ENCODE measurements at regions not wholly inside any gene's neighbourhood (a gene's known extent, or its start where the extent isn't known, plus 50 kb on each side); places are given as distances from the start of the nearest gene placed in this dataset.

DNA sequence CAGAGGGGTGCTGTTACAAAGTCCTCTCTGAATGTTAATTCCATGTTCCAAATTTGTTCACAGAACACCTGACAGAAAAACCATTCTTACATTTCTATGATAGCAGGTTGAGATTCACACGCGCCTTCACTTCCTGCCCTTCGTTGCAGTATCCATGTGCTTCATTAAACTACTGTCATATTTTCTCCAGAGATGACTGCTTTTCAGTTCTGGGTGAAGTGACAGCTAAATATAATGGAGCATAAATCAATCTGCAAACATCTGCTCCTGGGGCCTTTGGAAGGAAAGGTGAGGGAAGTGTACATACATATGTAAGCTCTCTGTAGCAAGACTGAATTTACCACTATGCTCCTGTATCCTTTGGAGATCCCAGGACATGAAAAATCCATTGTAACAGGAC, 750.2 kb downstream of the HDGFL1 start:
- intact Hi-C loops (cut with DNase I; ENCODE audit: low total_unique reads): no loop called here
- WGBS, 2 donors: 80 to 83% methylated on average over 3 of the region's 3 CpGs
- no peak for DNase-seq (ENCODE audit: low spot score in 2 of 2)
- no peak overlapping the region for H3K4me3 ChIP-seq (ENCODE audit: low read depth, poor library complexity, severe bottlenecking)
- TF ChIP-seq, protein P1, sequence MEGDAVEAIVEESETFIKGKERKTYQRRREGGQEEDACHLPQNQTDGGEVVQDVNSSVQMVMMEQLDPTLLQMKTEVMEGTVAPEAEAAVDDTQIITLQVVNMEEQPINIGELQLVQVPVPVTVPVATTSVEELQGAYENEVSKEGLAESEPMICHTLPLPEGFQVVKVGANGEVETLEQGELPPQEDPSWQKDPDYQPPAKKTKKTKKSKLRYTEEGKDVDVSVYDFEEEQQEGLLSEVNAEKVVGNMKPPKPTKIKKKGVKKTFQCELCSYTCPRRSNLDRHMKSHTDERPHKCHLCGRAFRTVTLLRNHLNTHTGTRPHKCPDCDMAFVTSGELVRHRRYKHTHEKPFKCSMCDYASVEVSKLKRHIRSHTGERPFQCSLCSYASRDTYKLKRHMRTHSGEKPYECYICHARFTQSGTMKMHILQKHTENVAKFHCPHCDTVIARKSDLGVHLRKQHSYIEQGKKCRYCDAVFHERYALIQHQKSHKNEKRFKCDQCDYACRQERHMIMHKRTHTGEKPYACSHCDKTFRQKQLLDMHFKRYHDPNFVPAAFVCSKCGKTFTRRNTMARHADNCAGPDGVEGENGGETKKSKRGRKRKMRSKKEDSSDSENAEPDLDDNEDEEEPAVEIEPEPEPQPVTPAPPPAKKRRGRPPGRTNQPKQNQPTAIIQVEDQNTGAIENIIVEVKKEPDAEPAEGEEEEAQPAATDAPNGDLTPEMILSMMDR (IDR thresholded peaks at IDR 0.05): no peak
- no peak for TF ChIP-seq POLR2A (IDR thresholded peaks at IDR 0.05)

DNA sequence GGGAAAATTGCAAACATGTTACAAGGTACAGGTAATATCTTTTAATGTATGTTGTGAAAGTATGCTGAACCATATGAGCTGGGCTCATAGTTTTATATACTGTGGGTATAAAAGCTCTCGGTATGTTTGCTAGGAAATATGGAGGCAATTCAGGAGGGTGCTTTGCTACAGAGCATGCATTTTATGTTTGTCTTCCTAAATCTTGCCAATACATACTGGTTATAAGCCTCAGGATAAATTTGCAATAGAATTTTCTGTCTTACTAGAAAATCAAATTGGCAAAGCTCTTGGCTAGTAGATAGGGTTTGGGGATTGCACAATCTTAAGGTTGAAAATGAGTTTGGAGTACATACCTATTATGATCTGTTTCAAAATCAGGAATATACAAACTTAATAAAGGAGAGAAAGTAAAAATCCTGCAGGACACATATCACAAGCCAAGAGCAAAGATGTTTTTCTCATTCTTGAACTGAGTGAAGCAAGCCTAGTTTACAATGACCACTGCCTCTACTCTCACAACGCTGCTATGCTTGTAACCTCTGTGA, 751.2 kb downstream of the HDGFL1 start:
- WGBS, 2 donors: 69 to 86% methylated on average over 2 of the region's 2 CpGs
- intact Hi-C loops (cut with DNase I; ENCODE audit: low total_unique reads): no loop called here
- TF ChIP-seq POLR2A (IDR thresholded peaks at IDR 0.05): no peak
- TF ChIP-seq, protein P1 (IDR thresholded peaks at IDR 0.05): no peak
- no peak overlapping the region for H3K4me3 ChIP-seq (ENCODE audit: low read depth, poor library complexity, severe bottlenecking)
- no peak for DNase-seq (ENCODE audit: low spot score in 2 of 2)

DNA sequence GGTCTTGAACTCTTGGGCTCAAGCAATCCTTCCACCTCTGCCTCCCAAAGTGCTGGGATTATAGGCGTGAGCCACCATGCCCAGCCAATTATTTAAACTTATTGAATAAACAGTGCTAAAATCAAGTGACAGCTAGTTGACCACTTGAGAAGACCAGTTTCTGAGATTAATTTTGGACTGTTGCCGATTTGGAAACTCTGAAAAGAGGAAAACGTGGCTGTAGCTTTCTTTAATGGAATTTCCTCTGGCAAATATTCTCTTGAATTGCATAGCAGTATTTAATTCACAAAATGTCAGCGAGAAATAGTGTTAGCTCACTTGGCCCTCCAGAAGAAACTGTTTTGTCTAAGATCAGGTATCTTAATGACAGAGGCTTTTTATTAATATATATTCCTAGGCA, 754.5 kb downstream of the HDGFL1 start:
- H3K4me3 ChIP-seq (ENCODE audit: low read depth, poor library complexity, severe bottlenecking): no peak overlapping the region
- DNase-seq (ENCODE audit: low spot score in 2 of 2): no peak
- 79 to 84% methylated on average over 4 of the region's 4 CpGs for WGBS, 2 donors
- intact Hi-C loops (cut with DNase I; ENCODE audit: low total_unique reads): no loop called here
- TF ChIP-seq POLR2A (IDR thresholded peaks at IDR 0.05): no peak
- TF ChIP-seq, protein P1 (IDR thresholded peaks at IDR 0.05): no peak

DNA sequence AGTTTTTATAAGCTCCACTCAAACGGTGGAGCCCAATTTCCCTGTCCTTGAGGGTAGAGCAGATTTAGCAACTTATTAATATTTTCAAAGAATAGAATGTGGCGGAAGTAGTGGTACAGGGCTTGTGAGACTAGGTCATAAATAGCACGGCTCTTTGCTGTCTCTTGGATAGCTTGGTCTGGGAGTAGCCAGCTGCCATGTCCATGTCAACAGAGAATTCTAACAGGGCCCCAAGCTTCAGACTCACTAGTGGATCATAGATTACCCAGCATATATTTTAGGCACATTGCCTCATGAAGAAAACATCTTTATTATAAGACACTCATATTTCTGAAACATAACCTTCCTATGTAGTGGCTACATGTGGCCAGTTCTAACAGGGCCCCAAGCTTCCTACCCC, 755.7 kb downstream of the HDGFL1 start:
- TF ChIP-seq, protein P1 (IDR thresholded peaks at IDR 0.05): no peak
- no peak for TF ChIP-seq POLR2A (IDR thresholded peaks at IDR 0.05)
- no peak overlapping the region for H3K4me3 ChIP-seq (ENCODE audit: low read depth, poor library complexity, severe bottlenecking)
- intact Hi-C loops (cut with DNase I; ENCODE audit: low total_unique reads): no loop called here
- WGBS, 2 donors: 75 to 81% methylated on average over 3 of the region's 3 CpGs
- DNase-seq (ENCODE audit: low spot score in 2 of 2): no peak

DNA sequence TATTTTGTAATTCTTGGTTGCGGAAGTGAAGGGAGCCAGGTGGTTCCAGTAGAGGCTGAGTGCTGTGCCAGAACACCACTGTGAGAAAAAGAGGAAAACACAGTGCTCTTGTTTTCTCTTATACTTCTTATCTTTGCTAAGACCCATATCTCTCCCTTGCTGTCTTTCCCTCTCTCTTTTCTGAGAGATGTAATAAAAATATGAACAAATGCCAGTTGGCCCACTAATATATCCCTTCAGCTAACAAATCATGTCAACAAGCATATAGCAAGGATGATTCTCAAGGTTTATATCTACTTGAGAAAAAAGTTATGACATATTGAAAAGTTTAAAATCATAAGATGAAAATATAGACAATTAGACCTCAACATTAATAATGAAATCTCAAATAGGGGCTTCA, 758.3 kb downstream of the HDGFL1 start:
- 90 to 91% methylated on average over 1 of the region's 1 CpG for WGBS, 2 donors
- H3K4me3 ChIP-seq (ENCODE audit: low read depth, poor library complexity, severe bottlenecking): no peak overlapping the region
- no peak for DNase-seq (ENCODE audit: low spot score in 2 of 2)
- TF ChIP-seq, protein P1 (IDR thresholded peaks at IDR 0.05): no peak
- no peak for TF ChIP-seq POLR2A (IDR thresholded peaks at IDR 0.05)
- intact Hi-C loops (cut with DNase I; ENCODE audit: low total_unique reads): no loop called here

DNA sequence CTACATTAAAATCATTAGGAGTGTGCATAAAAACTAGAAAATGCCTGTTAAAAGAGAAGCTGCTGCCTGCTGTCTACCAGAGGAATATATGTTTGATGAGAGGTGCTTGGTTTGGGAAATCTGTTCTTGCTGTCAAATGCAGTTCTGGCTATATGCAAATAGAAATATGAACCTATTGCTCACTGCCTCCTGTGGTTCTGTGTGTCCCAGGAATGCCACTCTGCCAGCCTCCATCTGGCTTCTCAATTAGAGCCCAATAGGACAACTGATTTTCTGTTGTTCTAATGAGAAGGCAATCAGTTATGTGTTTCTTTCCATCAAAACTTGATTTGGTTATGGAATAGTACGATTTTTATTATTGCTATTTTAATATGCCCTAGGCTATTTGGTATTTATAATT, 759.7 kb downstream of the HDGFL1 start:
- intact Hi-C loops (cut with DNase I; ENCODE audit: low total_unique reads): no loop called here
- WGBS, 2 donors: 67 to 93% methylated on average over 1 of the region's 1 CpG
- DNase-seq (ENCODE audit: low spot score in 2 of 2): no peak
- no peak overlapping the region for H3K4me3 ChIP-seq (ENCODE audit: low read depth, poor library complexity, severe bottlenecking)
- no peak for TF ChIP-seq POLR2A (IDR thresholded peaks at IDR 0.05)
- TF ChIP-seq, protein P1 (IDR thresholded peaks at IDR 0.05): no peak
